T-helper 17 cell (primary cell): ENCODE measurements at regions not wholly inside any gene's neighbourhood (a gene's known extent, or its start where the extent isn't known, plus 50 kb on each side); places are given as distances from the start of the nearest gene placed in this dataset.
"Not testable (repeated sequence)": the region's sequence is repeated elsewhere in the genome, so short reads cannot be mapped to it uniquely, and the experiment has no call there.

Source experiments
- ATAC-seq: fragments of 150-1000 bp; cut with Tn5 transposase; 2 replicates; pipeline ENCODE4 v1.10.0; 2021; ENCODE audit warnings: mild to moderate bottlenecking, moderate library complexity
- DNase-seq, 3 donors: peaks; one replicate each; pipeline versions ENCODE4 v3.0.0 to v3.0.0-alpha.2; 2020 to 2021
- H3K9me3 ChIP-seq: one replicate; pipeline ENCODE4 v1.7.0; 2013; ENCODE audit warnings: low read length, mild to moderate bottlenecking; ENCODE audit not compliant: control insufficient read depth, poor library complexity, severe bottlenecking
- H3K27ac Mint-ChIP-seq: one replicate; pipeline ENCODE4 v1.8.0; 2022; ENCODE audit warnings: mild to moderate bottlenecking, moderate library complexity, mixed read lengths
- H3K27me3 Mint-ChIP-seq: one replicate; pipeline ENCODE4 v1.8.0; 2022; ENCODE audit warnings: mixed read lengths
- H3K36me3 Mint-ChIP-seq: one replicate; pipeline ENCODE4 v1.8.0; 2022; ENCODE audit warnings: low read depth, mixed read lengths
- H3K4me1 Mint-ChIP-seq: one replicate; pipeline ENCODE4 v1.8.0; 2022; ENCODE audit warnings: mild to moderate bottlenecking, mixed read lengths
- H3K4me3 Mint-ChIP-seq: one replicate; pipeline ENCODE4 v1.8.0; 2022; ENCODE audit warnings: mild to moderate bottlenecking, moderate library complexity, mixed read lengths

- H3K9me3 ChIP-seq, H3K36me3 Mint-ChIP-seq, ATAC-seq, H3K4me1 Mint-ChIP-seq, H3K27me3 Mint-ChIP-seq, DNase-seq, H3K4me3 Mint-ChIP-seq, H3K27ac Mint-ChIP-seq: not testable (repeated sequence)
Observed at GRCh38 chr2:52470457-52470856, 1297.1 kb upstream of the CHAC2 start.

DNA sequence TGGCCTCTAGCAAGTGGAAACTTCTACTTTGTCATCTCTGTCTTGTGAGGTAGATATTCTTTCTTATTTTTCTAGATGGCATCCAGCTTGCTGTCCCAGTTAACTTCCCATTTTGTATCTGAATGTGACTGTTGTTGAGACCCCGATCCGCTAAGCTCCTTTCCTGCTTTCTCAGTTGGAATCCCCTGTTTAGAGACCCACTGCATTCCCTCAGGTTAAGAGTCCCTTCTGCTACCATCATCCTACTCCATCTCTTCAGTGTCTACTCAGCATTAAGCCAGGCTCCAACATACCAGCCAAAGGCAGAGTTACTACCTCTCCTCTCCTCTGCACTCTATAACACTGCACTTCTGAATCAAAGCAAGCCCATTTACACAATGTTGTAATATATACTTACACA lies 1300.4 kb upstream of the CHAC2 start:
- DNase-seq (no peak), ATAC-seq (no peak)
- Mint-ChIP-seq H3K4me1 (no peaks in the 10 kb centered on the region), H3K4me3 (no peak overlapping the region), H3K36me3 (no peaks in the 10 kb centered on the region), H3K27ac (no peak overlapping the region), H3K27me3 (no peaks in the 10 kb centered on the region)
- H3K9me3 ChIP-seq = no peaks in the 10 kb centered on the region

- no peaks in the 10 kb centered on the region for H3K27me3 Mint-ChIP-seq
- no peak overlapping the region for H3K4me3 Mint-ChIP-seq
- H3K27ac Mint-ChIP-seq = no peak overlapping the region
- no peak for DNase-seq
- H3K4me1 Mint-ChIP-seq = no peaks in the 10 kb centered on the region
- ATAC-seq = no peak
- no peaks in the 10 kb centered on the region for H3K9me3 ChIP-seq
- H3K36me3 Mint-ChIP-seq = no peaks in the 10 kb centered on the region
Observed at GRCh38 chr2:52465287-52465686, 1302.3 kb upstream of the CHAC2 start.

DNA sequence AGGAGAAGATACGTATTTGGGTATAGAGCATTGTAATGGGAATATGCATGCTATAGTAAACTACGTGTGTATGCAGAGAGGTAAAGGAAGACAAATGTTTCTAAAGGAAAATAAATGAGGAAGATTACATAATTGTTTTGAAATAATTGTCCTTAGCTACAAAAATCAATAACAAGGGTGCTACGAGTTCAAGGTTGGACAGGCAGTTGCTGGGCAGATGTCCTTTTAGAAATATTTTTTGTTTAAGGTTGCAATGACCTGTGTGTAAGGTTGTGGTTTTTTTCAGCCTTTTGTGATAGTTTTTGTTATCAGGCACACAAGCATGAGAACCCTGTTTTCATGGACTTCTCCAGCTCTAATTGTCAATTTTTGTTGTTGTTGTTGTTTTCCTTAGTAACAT lies 1304.1 kb upstream of the CHAC2 start:
- ATAC-seq = no peak
- H3K4me3 Mint-ChIP-seq = no peak overlapping the region
- no peaks in the 10 kb centered on the region for H3K36me3 Mint-ChIP-seq
- no peak overlapping the region for H3K27ac Mint-ChIP-seq
- DNase-seq = no peak
- no peaks in the 10 kb centered on the region for H3K27me3 Mint-ChIP-seq
- H3K4me1 Mint-ChIP-seq = no peaks in the 10 kb centered on the region
- no peaks in the 10 kb centered on the region for H3K9me3 ChIP-seq

GRCh38 chr2:52456561-52457377 lies 1310.8 kb upstream of the CHAC2 start:
- H3K36me3 Mint-ChIP-seq = no peaks in the 10 kb centered on the region
- H3K27me3 Mint-ChIP-seq = no peaks in the 10 kb centered on the region
- H3K27ac Mint-ChIP-seq = no peak overlapping the region
- DNase-seq = no peak
- no peaks in the 10 kb centered on the region for H3K9me3 ChIP-seq
- no peak for ATAC-seq
- H3K4me1 Mint-ChIP-seq = no peaks in the 10 kb centered on the region
- H3K4me3 Mint-ChIP-seq = no peak overlapping the region

GRCh38 chr2:52454962-52455361 lies 1312.6 kb upstream of the CHAC2 start:
- H3K9me3 ChIP-seq = no peaks in the 10 kb centered on the region
- no peak overlapping the region for H3K27ac Mint-ChIP-seq
- ATAC-seq = no peak
- H3K27me3 Mint-ChIP-seq = no peaks in the 10 kb centered on the region
- no peak for DNase-seq
- H3K36me3 Mint-ChIP-seq = no peaks in the 10 kb centered on the region
- H3K4me1 Mint-ChIP-seq = no peaks in the 10 kb centered on the region
- no peak overlapping the region for H3K4me3 Mint-ChIP-seq

DNA sequence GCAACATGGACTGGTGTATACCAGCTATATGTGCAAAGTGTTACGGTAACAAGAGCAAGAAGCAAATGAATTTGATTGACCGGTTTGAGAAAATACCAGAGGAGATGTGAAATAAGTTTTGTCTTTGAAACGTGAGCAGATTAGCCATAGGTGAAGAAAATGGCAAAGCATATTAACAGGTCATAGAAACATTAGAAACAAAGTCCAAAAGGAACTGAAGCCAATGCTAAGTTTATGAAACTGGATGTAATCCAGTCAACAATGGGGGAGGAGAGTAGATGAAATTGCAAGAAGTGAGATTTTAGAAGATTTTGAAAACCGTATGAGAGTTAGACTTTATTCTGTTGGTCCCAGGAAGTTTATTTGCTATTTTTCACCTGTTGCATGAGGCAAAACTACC lies 1315.4 kb upstream of the CHAC2 start:
- no peaks in the 10 kb centered on the region for H3K4me1 Mint-ChIP-seq
- H3K27ac Mint-ChIP-seq = no peak overlapping the region
- no peaks in the 10 kb centered on the region for H3K9me3 ChIP-seq
- no peak for DNase-seq
- no peaks in the 10 kb centered on the region for H3K36me3 Mint-ChIP-seq
- H3K4me3 Mint-ChIP-seq = no peak overlapping the region
- no peak for ATAC-seq
- no peaks in the 10 kb centered on the region for H3K27me3 Mint-ChIP-seq

DNA sequence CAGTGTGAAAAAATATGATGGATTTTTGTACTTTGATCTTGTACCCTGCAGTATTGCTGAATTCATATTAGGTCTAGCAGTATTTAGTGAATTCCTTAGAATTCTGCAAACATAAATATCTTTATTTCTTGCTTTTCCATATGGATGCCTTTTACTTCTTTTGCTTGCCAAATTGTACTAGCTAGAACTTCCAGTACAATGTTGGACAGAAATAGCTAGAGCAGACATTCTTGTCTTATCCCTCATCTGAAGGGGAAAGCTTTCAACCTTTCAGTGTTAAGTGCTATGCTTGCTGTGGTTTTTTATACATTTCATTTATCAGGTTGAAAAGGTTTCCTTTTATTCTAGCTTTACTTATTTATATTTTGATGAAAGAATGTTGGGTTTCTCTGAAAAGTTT lies 1321.9 kb upstream of the CHAC2 start:
- Mint-ChIP-seq H3K27me3 (no peaks in the 10 kb centered on the region), H3K36me3 (no peaks in the 10 kb centered on the region), H3K4me3 (no peak overlapping the region), H3K4me1 (no peaks in the 10 kb centered on the region), H3K27ac (no peak overlapping the region)
- DNase-seq (no peak), ATAC-seq (no peak)
- no peaks in the 10 kb centered on the region for H3K9me3 ChIP-seq

GRCh38 chr2:52431352-52431760 lies 1336.2 kb upstream of the CHAC2 start:
- Mint-ChIP-seq H3K4me1 (no peaks in the 10 kb centered on the region), H3K36me3 (no peaks in the 10 kb centered on the region), H3K27ac (no peak overlapping the region), H3K27me3 (no peaks in the 10 kb centered on the region), H3K4me3 (no peak overlapping the region)
- no peaks in the 10 kb centered on the region for H3K9me3 ChIP-seq
- DNase-seq = no peak
- ATAC-seq = no peak

DNA sequence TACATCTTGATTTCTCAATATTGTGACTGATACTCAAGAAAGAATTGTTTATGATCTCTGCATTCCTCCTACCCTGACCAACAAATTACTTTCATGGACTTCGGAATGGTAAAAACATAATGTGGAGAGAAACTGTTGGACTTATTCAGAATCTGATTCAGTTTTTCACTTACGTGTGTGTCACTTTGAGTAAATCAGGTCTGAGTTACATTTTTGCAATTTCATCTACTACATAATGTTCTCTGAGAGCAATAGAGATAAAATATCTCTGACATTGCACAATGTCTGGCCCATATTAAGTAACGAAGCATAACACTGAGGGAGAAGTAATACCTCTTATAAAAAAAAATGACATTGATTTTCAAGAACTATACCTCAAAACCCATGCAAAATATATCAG lies 1337.9 kb upstream of the CHAC2 start:
- H3K9me3 ChIP-seq = no peaks in the 10 kb centered on the region
- no peak for ATAC-seq
- no peak for DNase-seq
- Mint-ChIP-seq H3K27ac (no peak overlapping the region), H3K36me3 (no peaks in the 10 kb centered on the region), H3K4me3 (no peak overlapping the region), H3K4me1 (no peaks in the 10 kb centered on the region), H3K27me3 (no peaks in the 10 kb centered on the region)

GRCh38 chr2:52429171-52429570 lies 1338.4 kb upstream of the CHAC2 start:
- Mint-ChIP-seq H3K4me3 (no peak overlapping the region), H3K27me3 (no peaks in the 10 kb centered on the region)
- DNase-seq = no peak

GRCh38 chr2:52428224-52428623 lies 1339.4 kb upstream of the CHAC2 start:
- no peaks in the 10 kb centered on the region for H3K36me3 Mint-ChIP-seq
- ATAC-seq = no peak

More at GRCh38 chr2:52429171-52429570, 1338.4 kb upstream of the CHAC2 start:
- Mint-ChIP-seq H3K27ac (no peak overlapping the region), H3K4me1 (no peaks in the 10 kb centered on the region), H3K36me3 (no peaks in the 10 kb centered on the region)
- H3K9me3 ChIP-seq = no peaks in the 10 kb centered on the region
- no peak for ATAC-seq

DNA sequence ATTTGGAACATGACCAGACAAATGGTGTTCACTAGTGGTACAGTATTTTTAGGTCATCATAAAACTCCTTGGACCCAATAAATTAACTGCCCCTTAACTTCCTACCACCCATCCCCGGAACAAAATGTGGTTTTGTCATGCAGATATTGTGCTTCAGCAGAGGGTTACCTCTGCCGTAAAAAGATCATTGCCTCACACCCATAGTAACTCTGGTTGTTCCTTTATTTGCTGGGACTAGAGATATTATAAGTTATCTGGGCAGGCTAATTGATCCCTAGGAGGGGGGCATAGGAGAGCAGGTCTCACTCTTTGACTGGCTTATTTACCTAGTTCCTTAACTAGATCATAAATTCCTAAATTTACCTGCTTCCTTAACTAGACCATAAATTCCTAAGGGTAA lies 1343.9 kb upstream of the CHAC2 start:
- Mint-ChIP-seq H3K36me3 (no peaks in the 10 kb centered on the region), H3K27me3 (no peaks in the 10 kb centered on the region), H3K4me3 (no peak overlapping the region), H3K27ac (no peak overlapping the region), H3K4me1 (no peaks in the 10 kb centered on the region)
- no peak for DNase-seq
- no peak for ATAC-seq
- no peaks in the 10 kb centered on the region for H3K9me3 ChIP-seq

More at GRCh38 chr2:52428224-52428623, 1339.4 kb upstream of the CHAC2 start:
- Mint-ChIP-seq H3K4me1 (no peaks in the 10 kb centered on the region), H3K4me3 (no peak overlapping the region), H3K27ac (no peak overlapping the region), H3K27me3 (no peaks in the 10 kb centered on the region)
- H3K9me3 ChIP-seq = no peaks in the 10 kb centered on the region
- no peak for DNase-seq

GRCh38 chr2:52423111-52423510 lies 1344.5 kb upstream of the CHAC2 start:
- Mint-ChIP-seq H3K36me3 (no peaks in the 10 kb centered on the region), H3K27ac (no peak overlapping the region), H3K4me1 (no peaks in the 10 kb centered on the region), H3K4me3 (no peak overlapping the region), H3K27me3 (no peaks in the 10 kb centered on the region)
- ATAC-seq (no peak), DNase-seq (no peak)
- no peaks in the 10 kb centered on the region for H3K9me3 ChIP-seq
